ENCODE measurements at regions not wholly inside any gene's neighbourhood (a gene's known extent, or its start where the extent isn't known, plus 50 kb on each side); places are given as distances from the start of the nearest gene placed in this dataset.

DNA sequence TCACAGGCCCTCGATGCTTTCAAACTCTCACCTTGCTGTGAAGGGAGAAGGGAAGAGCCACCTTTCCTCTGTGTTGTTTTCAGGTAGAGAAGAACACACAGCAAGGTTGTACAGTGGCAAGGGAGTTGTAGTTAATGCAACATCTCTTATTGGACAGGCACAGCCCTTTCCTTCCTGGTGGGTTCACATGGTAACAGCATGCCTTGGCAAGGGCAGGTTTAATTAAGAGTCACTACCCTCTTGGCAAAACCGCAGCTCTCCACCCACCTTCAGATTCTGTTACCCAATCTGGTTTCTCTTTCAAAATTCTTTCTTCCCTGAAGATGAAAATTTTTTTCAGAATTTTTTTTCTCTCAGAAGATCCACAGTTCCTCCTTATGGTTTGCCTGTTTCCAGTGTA, 253.1 kb downstream of the TLR4 start (continued):
- TF ChIP-seq ZNF274 (IDR thresholded peaks at IDR 0.05; ENCODE audit: insufficient read depth, insufficient read length), result no peak
- no peak for TF ChIP-seq SPI1 (IDR thresholded peaks at IDR 0.05; ENCODE audit: borderline replicate concordance, insufficient read depth, low read depth, low read length)
- no peak for TF ChIP-seq STAT1 (conservative IDR thresholded peaks at IDR 0.05)

DNA sequence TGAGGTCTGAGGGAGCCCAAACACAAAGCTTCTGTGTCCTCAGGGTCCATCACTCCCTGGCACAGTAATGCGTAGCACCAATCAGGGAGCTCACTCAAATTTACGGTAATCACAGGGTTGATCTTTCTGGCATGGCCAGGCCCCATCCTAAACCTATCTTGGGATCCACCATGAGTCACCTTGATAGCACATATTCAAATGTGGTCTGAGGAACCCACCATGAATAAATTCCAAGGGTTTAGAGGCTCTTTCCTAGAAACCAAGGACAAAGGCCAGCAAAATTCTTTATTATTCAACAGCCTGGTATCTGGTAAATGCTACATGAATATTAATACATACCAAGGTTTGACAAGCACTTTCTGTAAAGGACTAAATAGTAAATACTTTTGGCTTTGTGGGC, 254.5 kb downstream of the TLR4 start:
- in situ Hi-C loops (cut with MboI) (no loop called here), intact Hi-C loops (cut with micrococcal nuclease; ENCODE audit: unreplicated experiment) (no loop called here)
- FAIRE-seq (no peak), DNase-seq (ENCODE audit: low read depth, low spot score) (no peak), ATAC-seq (no peak)
- no peaks in the 10 kb centered on the region for H3K9me3 ChIP-seq (replicated peaks; ENCODE audit: control insufficient read depth, insufficient read depth, low read length)
- ChIA-PET POLR2A (no interaction called here), CTCF (no interaction called here), SMC1A (ENCODE audit: uncharacterized antibody, unreplicated experiment) (interaction anchor here (1.1 kb wide), 1 partner anchor 16 kb away, joined by 3 read pairs; no protein-coding TSS in a partner anchor), RAD21 (ENCODE audit: unreplicated experiment) (no interaction called here)
- H3K27ac ChIP-seq (ENCODE audit: control insufficient read depth, insufficient read depth), result no peak overlapping the region
- H4K20me1 ChIP-seq (ENCODE audit: control insufficient read depth, insufficient read depth), result no peaks in the 10 kb centered on the region
- no peak overlapping the region for H3K9ac ChIP-seq (ENCODE audit: control insufficient read depth, insufficient read depth, low read length)
- no peak overlapping the region for H3K4me3 ChIP-seq
- H3K4me2 ChIP-seq (ENCODE audit: control insufficient read depth, insufficient read depth), result no peak overlapping the region
- no peaks in the 10 kb centered on the region for H3K36me3 ChIP-seq (ENCODE audit: control insufficient read depth in 2 of 2, insufficient read depth in 2 of 2, low read length in 1 of 2)
- no peak overlapping the region for H2AFZ ChIP-seq (ENCODE audit: control insufficient read depth, low read depth, low read length)
- 94% methylated on average over 2 of the region's 2 CpGs for WGBS (ENCODE audit: insufficient coverage, insufficient replicate concordance, low lambda C conversion rate, missing lambda C conversion rate)
- H3K79me2 ChIP-seq (ENCODE audit: control insufficient read depth, insufficient read depth, low read length), result no peaks in the 10 kb centered on the region
- no peaks in the 10 kb centered on the region for H3K27me3 ChIP-seq (replicated peaks in 1 of 2; ENCODE audit: control insufficient read depth in 2 of 2, insufficient read depth in 2 of 2, low read length in 1 of 2)
- BruUV-seq (replicated peaks), result no TSS peak
- no peaks in the 10 kb centered on the region for H3K4me1 ChIP-seq (ENCODE audit: control insufficient read depth, insufficient read depth, low read length)
- TF ChIP-seq IKZF2 (IDR thresholded peaks at IDR 0.05), result no peak
- TF ChIP-seq, protein P1, sequence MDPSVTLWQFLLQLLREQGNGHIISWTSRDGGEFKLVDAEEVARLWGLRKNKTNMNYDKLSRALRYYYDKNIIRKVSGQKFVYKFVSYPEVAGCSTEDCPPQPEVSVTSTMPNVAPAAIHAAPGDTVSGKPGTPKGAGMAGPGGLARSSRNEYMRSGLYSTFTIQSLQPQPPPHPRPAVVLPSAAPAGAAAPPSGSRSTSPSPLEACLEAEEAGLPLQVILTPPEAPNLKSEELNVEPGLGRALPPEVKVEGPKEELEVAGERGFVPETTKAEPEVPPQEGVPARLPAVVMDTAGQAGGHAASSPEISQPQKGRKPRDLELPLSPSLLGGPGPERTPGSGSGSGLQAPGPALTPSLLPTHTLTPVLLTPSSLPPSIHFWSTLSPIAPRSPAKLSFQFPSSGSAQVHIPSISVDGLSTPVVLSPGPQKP (IDR thresholded peaks at IDR 0.05; ENCODE audit: low read depth, low read length), result no peak
- no peak for TF ChIP-seq NR2C2 (IDR thresholded peaks at IDR 0.05; ENCODE audit: borderline replicate concordance, control insufficient read depth, insufficient read length, low read depth)
- no peak for TF ChIP-seq ZZZ3 (IDR thresholded peaks at IDR 0.05; ENCODE audit: control insufficient read depth, insufficient read length, low read depth)
- no peak for TF ChIP-seq GATAD2B (conservative IDR thresholded peaks at IDR 0.05; ENCODE audit: low read depth)
- TF ChIP-seq JUNB (IDR thresholded peaks at IDR 0.05), result no peak
- TF ChIP-seq SIX5 (IDR thresholded peaks at IDR 0.05; ENCODE audit: low read depth, low read length, severe bottlenecking), result no peak
- no peak for TF ChIP-seq WRNIP1 (IDR thresholded peaks at IDR 0.05; ENCODE audit: borderline replicate concordance, low read depth, low read length)
- TF ChIP-seq, protein P2, sequence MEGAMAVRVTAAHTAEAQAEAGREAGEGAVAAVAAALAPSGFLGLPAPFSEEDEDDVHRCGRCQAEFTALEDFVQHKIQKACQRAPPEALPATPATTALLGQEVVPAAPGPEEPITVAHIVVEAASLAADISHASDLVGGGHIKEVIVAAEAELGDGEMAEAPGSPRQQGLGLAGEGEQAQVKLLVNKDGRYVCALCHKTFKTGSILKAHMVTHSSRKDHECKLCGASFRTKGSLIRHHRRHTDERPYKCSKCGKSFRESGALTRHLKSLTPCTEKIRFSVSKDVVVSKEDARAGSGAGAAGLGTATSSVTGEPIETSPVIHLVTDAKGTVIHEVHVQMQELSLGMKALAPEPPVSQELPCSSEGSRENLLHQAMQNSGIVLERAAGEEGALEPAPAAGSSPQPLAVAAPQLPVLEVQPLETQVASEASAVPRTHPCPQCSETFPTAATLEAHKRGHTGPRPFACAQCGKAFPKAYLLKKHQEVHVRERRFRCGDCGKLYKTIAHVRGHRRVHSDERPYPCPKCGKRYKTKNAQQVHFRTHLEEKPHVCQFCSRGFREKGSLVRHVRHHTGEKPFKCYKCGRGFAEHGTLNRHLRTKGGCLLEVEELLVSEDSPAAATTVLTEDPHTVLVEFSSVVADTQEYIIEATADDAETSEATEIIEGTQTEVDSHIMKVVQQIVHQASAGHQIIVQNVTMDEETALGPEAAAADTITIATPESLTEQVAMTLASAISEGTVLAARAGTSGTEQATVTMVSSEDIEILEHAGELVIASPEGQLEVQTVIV (IDR thresholded peaks at IDR 0.05; ENCODE audit: borderline replicate concordance, partially characterized antibody), result no peak
- TF ChIP-seq HCFC1 (IDR thresholded peaks at IDR 0.05; ENCODE audit: low read length), result no peak
- no peak for TF ChIP-seq SP1 (IDR thresholded peaks at IDR 0.05; ENCODE audit: low read depth, low read length)
- TF ChIP-seq, protein P3, sequence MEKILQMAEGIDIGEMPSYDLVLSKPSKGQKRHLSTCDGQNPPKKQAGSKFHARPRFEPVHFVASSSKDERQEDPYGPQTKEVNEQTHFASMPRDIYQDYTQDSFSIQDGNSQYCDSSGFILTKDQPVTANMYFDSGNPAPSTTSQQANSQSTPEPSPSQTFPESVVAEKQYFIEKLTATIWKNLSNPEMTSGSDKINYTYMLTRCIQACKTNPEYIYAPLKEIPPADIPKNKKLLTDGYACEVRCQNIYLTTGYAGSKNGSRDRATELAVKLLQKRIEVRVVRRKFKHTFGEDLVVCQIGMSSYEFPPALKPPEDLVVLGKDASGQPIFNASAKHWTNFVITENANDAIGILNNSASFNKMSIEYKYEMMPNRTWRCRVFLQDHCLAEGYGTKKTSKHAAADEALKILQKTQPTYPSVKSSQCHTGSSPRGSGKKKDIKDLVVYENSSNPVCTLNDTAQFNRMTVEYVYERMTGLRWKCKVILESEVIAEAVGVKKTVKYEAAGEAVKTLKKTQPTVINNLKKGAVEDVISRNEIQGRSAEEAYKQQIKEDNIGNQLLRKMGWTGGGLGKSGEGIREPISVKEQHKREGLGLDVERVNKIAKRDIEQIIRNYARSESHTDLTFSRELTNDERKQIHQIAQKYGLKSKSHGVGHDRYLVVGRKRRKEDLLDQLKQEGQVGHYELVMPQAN (conservative IDR thresholded peaks at IDR 0.05), result no peak
- TF ChIP-seq, protein P4, sequence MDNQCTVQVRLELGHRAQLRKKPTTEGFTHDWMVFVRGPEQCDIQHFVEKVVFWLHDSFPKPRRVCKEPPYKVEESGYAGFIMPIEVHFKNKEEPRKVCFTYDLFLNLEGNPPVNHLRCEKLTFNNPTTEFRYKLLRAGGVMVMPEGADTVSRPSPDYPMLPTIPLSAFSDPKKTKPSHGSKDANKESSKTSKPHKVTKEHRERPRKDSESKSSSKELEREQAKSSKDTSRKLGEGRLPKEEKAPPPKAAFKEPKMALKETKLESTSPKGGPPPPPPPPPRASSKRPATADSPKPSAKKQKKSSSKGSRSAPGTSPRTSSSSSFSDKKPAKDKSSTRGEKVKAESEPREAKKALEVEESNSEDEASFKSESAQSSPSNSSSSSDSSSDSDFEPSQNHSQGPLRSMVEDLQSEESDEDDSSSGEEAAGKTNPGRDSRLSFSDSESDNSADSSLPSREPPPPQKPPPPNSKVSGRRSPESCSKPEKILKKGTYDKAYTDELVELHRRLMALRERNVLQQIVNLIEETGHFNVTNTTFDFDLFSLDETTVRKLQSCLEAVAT (IDR thresholded peaks at IDR 0.05), result no peak
- TF ChIP-seq CHD4 (IDR thresholded peaks at IDR 0.05), result no peak

All from GM12878 (cell line).